K562 (cell line): ENCODE measurements at regions not wholly inside any gene's neighbourhood (a gene's known extent, or its start where the extent isn't known, plus 50 kb on each side); places are given as distances from the start of the nearest gene placed in this dataset.

Experiments used
- ATAC-seq: fragments of 200-7000 bp; cut with Tn5 transposase; 3 replicates; pipeline ENCODE4 v1.9.1; 2020; ENCODE audit warnings: moderate library complexity
- BruUV-seq: library from RNA; stranded (reverse); fragments of 400-500 nt; replicated peaks from 2 replicates; lab custom pipeline; 2021; lab: Mats Ljungman, UMichigan
- CTCF ChIA-PET: fragments of 300-600 bp; formaldehyde crosslinking; extraction: SDS; loops from one replicate; lab custom pipeline; 2021; ENCODE audit warnings: low intra/inter-chr PET ratio; lab: Yijun Ruan, JAX
- POLR2A ChIA-PET: fragments of 300-600, 350-650 bp; sonication (Branson Sonifier 250); formaldehyde crosslinking; extraction: SDS; loops from one replicate; lab custom pipeline; 2021; ENCODE audit warnings: antibody characterized with exemption, inconsistent platforms; lab: Yijun Ruan, JAX
- DNase-seq, 4 experiments: peaks; one replicate each; pipeline versions ENCODE4 v3.0.0 to v3.0.0-alpha.2; 2011 to 2018; ENCODE audit warnings: low spot score in 3 of 4, mixed read lengths in 3 of 4; ENCODE audit errors: extremely low read depth in 1 of 4
- FAIRE-seq: peaks from 2 replicates; lab custom pipeline; 2011; peaks lifted over from hg19 to GRCh38; lab: Jason Lieb, UNC
- H2AFZ ChIP-seq: 2 replicates; pipeline ENCODE4 v1.6.0; 2011; ENCODE audit warnings: low read depth, low read length, control low read depth, inconsistent platforms
- H3K27ac ChIP-seq: fragments of 200-600 bp; 3 replicates; pipeline ENCODE4 v1.8.0; 2011; ENCODE audit warnings: low read depth, mild to moderate bottlenecking, control low read depth, inconsistent platforms, low read length, moderate library complexity, mixed read lengths; ENCODE audit errors: extremely low read depth
- H3K27me3 ChIP-seq, 2 experiments: fragments of 300-600 bp in 1 of 2; 2 replicates in 1 of 2; 3 replicates in 1 of 2; pipeline versions ENCODE4 v1.6.0 to v1.8.0; 2011; ENCODE audit warnings: inconsistent platforms in 2 of 2, low read length in 2 of 2, mild to moderate bottlenecking in 1 of 2, mixed read lengths in 1 of 2, moderate library complexity in 1 of 2; ENCODE audit not compliant: control insufficient read depth in 2 of 2, insufficient read depth in 2 of 2
- H3K36me3 ChIP-seq: fragments of 300-600 bp; 3 replicates; pipeline ENCODE4 v1.8.0; 2011; ENCODE audit warnings: mild to moderate bottlenecking, low read length, inconsistent platforms; ENCODE audit not compliant: control insufficient read depth, insufficient read depth
- H3K4me1 ChIP-seq, 2 experiments: fragments of 200-600 bp in 1 of 2; replicated peaks in 1 of 2; 2 replicates in 1 of 2; 3 replicates in 1 of 2; pipeline versions ENCODE4 v1.5.1 to v1.8.0; 2011; ENCODE audit warnings: inconsistent platforms in 2 of 2, low read length in 2 of 2, mild to moderate bottlenecking in 1 of 2, mixed read lengths in 1 of 2, moderate library complexity in 1 of 2; ENCODE audit not compliant: control insufficient read depth in 2 of 2, insufficient read depth in 2 of 2
- H3K4me2 ChIP-seq: 2 replicates; pipeline ENCODE4 v1.6.1; 2011; ENCODE audit warnings: low read length, control low read depth, inconsistent platforms, mixed read lengths; ENCODE audit not compliant: insufficient read depth
- H3K4me3 ChIP-seq: fragments of 200-600 bp; sonication (generic), shearing (Covaris generic); 2 replicates; pipeline ENCODE4 v1.5.1; 2016; ENCODE audit warnings: control low read depth, inconsistent platforms
- H3K79me2 ChIP-seq: fragments of 200-600 bp; 3 replicates; pipeline ENCODE4 v1.8.0; 2011; ENCODE audit warnings: low read length, inconsistent platforms; ENCODE audit not compliant: control insufficient read depth, insufficient read depth
- H3K9ac ChIP-seq, 2 experiments: 2 replicates each; pipeline versions ENCODE4 v1.6.0 to v1.6.1; 2011; ENCODE audit warnings: low read depth in 2 of 2, low read length in 2 of 2, control low read depth in 1 of 2, inconsistent platforms in 1 of 2, mild to moderate bottlenecking in 1 of 2, mixed read lengths in 1 of 2; ENCODE audit not compliant: insufficient read depth in 1 of 2
- H3K9me1 ChIP-seq: one replicate; pipeline ENCODE4 v1.6.0; 2011; ENCODE audit warnings: inconsistent platforms, mild to moderate bottlenecking, low read length, moderate library complexity; ENCODE audit not compliant: control insufficient read depth, insufficient read depth
- H3K9me3 ChIP-seq: replicated peaks from 2 replicates; pipeline ENCODE4 v1.5.1; 2011; ENCODE audit warnings: low read depth, low read length, inconsistent platforms; ENCODE audit not compliant: control insufficient read depth, insufficient read depth
- H4K20me1 ChIP-seq: replicated peaks from 2 replicates; pipeline ENCODE4 v1.6.1; 2011; ENCODE audit warnings: low read length, inconsistent platforms, mixed read lengths; ENCODE audit not compliant: control insufficient read depth, insufficient read depth
- ARID1B ChIP-seq: fragments of 450-650 bp; IDR thresholded peaks from 2 replicates; pipeline ENCODE4 v1.6.1; 2016; ENCODE audit warnings: antibody characterized with exemption, mild to moderate bottlenecking, inconsistent platforms
- FOXM1 ChIP-seq, 2 experiments: fragments of 450-650 bp in 1 of 2; sonication (generic) in 1 of 2; formaldehyde crosslinking in 1 of 2; IDR thresholded peaks; 2 replicates each; pipeline versions ENCODE4 v1.6.1 to v1.9.0; 2017 to 2022; ENCODE audit warnings: low read depth in 2 of 2, mild to moderate bottlenecking in 2 of 2, missing genetic modification reagents in 1 of 2, moderate library complexity in 1 of 2
- KHSRP ChIP-seq: fragments of 450-650 bp; IDR thresholded peaks from 2 replicates; pipeline ENCODE4 v1.6.1; 2017
- MCM5 ChIP-seq: fragments of 450-650 bp; IDR thresholded peaks from 2 replicates; pipeline ENCODE4 v1.6.1; 2016; ENCODE audit warnings: low read depth
- SMC3 ChIP-seq: conservative IDR thresholded peaks from 2 replicates; pipeline ENCODE4 v1.6.1; 2011; ENCODE audit warnings: low read depth, low read length, improper control_type of control experiment; ENCODE audit not compliant: insufficient read depth
- ZFP30 ChIP-seq: fragments of 250-450 bp; sonication (Bioruptor Pico); IDR thresholded peaks from 2 replicates; pipeline ENCODE4 v1.8.0; 2022; ENCODE audit warnings: moderate library complexity, mild to moderate bottlenecking, inconsistent platforms, borderline replicate concordance
- ZNF445 ChIP-seq: fragments of 250-450 bp; sonication (Bioruptor Pico); IDR thresholded peaks from 2 replicates; pipeline ENCODE4 v1.4.0; 2020; ENCODE audit warnings: low read depth, mild to moderate bottlenecking, moderate library complexity
- ZNF778 ChIP-seq: fragments of 450-650 bp; formaldehyde crosslinking; IDR thresholded peaks from 2 replicates; pipeline ENCODE4 v1.4.0; 2020; ENCODE audit warnings: mild to moderate bottlenecking, moderate library complexity
- WGBS: fragments of 100-300 bp; shearing (Covaris generic); methylation state at CpG from one replicate; pipeline ENCODE4 v1.1.6; 2016; ENCODE audit warnings: low coverage, mixed read lengths; ENCODE audit not compliant: insufficient coverage; ENCODE audit errors: missing lambda C conversion rate; 5-methylcytosine and 5-hydroxymethylcytosine counted together
- in situ Hi-C: fragments of 300-500 bp; cut with MboI; formaldehyde crosslinking; loops from 4 replicates; pipeline ENCODE4 v1.15.0; 2018; ENCODE audit warnings: inconsistent platforms, mixed read lengths
- intact Hi-C: fragments of 100-400 bp; cut with micrococcal nuclease; formaldehyde crosslinking; loops from 2 replicates; pipeline ENCODE4 v1.14.2; 2022
- TF ChIP-seq, protein P1 (sequence below): sonication (generic); formaldehyde crosslinking; IDR thresholded peaks from 2 replicates; pipeline ENCODE4 v1.9.0; 2022; ENCODE audit warnings: mild to moderate bottlenecking, missing genetic modification reagents
- TF ChIP-seq, protein P2 (sequence below): fragments of 450-650 bp; IDR thresholded peaks from 2 replicates; pipeline ENCODE4 v1.7.1; 2018; ENCODE audit warnings: mild to moderate bottlenecking, low read depth; ENCODE audit not compliant: partially characterized antibody
- TF ChIP-seq, protein P3 (sequence below): fragments of 450-650 bp; IDR thresholded peaks from 2 replicates; pipeline ENCODE4 v1.7.0; 2016; ENCODE audit warnings: borderline replicate concordance
- TF ChIP-seq, protein P4 (sequence below), 2 experiments: IDR thresholded peaks in 1 of 2; conservative IDR thresholded peaks in 1 of 2; 2 replicates each; pipeline ENCODE4 v1.6.1; 2016; ENCODE audit warnings: low read depth in 2 of 2, mild to moderate bottlenecking in 1 of 2, missing compliant biosample characterization in 1 of 2, missing genetic modification characterization in 1 of 2, moderate library complexity in 1 of 2

DNA sequence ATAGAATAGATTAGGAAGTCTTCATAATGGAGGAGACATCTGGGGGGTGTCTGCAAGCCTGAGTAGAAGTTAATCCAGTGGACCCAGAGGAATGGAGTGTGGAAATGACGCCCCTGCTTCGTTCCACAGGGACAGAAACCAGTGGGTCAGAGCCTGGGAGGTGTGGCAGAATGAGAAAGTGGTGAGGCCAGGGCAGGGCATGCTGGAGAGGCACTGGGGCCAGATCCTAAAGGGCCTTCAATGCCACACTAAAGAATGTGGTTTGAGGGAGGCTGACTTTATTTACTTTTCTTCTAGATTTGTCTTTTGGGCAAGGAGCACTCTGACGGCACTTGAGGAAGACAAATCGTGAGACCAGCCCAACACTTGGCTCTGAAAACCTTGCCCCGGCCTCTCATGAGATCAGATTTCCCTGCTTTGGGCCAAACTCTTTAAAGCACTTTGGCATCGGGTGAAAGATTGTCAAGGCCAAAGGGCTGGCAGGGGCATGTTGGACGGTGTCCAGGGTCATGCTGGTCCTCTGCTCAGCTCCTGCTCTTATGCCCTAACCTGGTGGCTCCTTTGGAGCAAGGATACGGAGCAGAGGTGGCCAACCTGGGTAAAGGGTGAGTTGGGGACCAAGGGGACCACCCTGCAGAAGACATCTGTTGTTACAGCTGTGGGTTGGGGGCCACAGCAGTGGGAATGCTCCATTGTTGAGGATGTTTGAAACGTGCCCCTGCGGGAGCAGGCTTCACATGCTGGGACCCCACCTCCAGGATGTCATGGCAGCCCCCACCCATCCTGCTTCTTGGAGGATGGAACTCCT, 157.0 kb upstream of the ZMIZ1 start:
- H3K4me3 ChIP-seq: no peak overlapping the region
- POLR2A ChIA-PET: no interaction called here
- peaks cover 0 to 12% of the 10 kb centered on the region in 2 experiments; a peak in 1 of 5 replicates for H3K4me1 ChIP-seq
- no TSS peak for BruUV-seq
- no peak overlapping the region for H3K27ac ChIP-seq
- CTCF ChIA-PET: no interaction called here
- H3K79me2 ChIP-seq: no peaks in the 10 kb centered on the region
- H2AFZ ChIP-seq: no peak overlapping the region
- no peaks in the 10 kb centered on the region for H3K9me1 ChIP-seq
- H3K36me3 ChIP-seq: no peaks in the 10 kb centered on the region
- FAIRE-seq (no peak), DNase-seq (no peak), ATAC-seq (no peak)
- no peak overlapping the region for H3K4me2 ChIP-seq
- no peak overlapping the region for H3K9ac ChIP-seq
- no peaks in the 10 kb centered on the region for H3K9me3 ChIP-seq
- intact Hi-C loops: no loop called here
- 1% methylated on average over 10 of the region's 10 CpGs for WGBS
- H3K27me3 ChIP-seq: peaks cover 51 to 93% of the 10 kb centered on the region in 2 experiments
- in situ Hi-C loops: no loop called here
- H4K20me1 ChIP-seq: peaks cover 22% of the 10 kb centered on the region
- no peak for TF ChIP-seq SMC3
- TF ChIP-seq ARID1B: no peak
- TF ChIP-seq ZNF445 (CRISPR knock-in tag): no peak
- TF ChIP-seq, protein P1, sequence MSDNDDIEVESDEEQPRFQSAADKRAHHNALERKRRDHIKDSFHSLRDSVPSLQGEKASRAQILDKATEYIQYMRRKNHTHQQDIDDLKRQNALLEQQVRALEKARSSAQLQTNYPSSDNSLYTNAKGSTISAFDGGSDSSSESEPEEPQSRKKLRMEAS (CRISPR knock-in tag): no peak
- TF ChIP-seq, protein P2, sequence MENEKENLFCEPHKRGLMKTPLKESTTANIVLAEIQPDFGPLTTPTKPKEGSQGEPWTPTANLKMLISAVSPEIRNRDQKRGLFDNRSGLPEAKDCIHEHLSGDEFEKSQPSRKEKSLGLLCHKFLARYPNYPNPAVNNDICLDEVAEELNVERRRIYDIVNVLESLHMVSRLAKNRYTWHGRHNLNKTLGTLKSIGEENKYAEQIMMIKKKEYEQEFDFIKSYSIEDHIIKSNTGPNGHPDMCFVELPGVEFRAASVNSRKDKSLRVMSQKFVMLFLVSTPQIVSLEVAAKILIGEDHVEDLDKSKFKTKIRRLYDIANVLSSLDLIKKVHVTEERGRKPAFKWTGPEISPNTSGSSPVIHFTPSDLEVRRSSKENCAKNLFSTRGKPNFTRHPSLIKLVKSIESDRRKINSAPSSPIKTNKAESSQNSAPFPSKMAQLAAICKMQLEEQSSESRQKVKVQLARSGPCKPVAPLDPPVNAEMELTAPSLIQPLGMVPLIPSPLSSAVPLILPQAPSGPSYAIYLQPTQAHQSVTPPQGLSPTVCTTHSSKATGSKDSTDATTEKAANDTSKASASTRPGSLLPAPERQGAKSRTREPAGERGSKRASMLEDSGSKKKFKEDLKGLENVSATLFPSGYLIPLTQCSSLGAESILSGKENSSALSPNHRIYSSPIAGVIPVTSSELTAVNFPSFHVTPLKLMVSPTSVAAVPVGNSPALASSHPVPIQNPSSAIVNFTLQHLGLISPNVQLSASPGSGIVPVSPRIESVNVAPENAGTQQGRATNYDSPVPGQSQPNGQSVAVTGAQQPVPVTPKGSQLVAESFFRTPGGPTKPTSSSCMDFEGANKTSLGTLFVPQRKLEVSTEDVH: no peak
- no peak for TF ChIP-seq ZFP30
- TF ChIP-seq ZNF778 (CRISPR knock-in tag): no peak
- TF ChIP-seq, protein P3, sequence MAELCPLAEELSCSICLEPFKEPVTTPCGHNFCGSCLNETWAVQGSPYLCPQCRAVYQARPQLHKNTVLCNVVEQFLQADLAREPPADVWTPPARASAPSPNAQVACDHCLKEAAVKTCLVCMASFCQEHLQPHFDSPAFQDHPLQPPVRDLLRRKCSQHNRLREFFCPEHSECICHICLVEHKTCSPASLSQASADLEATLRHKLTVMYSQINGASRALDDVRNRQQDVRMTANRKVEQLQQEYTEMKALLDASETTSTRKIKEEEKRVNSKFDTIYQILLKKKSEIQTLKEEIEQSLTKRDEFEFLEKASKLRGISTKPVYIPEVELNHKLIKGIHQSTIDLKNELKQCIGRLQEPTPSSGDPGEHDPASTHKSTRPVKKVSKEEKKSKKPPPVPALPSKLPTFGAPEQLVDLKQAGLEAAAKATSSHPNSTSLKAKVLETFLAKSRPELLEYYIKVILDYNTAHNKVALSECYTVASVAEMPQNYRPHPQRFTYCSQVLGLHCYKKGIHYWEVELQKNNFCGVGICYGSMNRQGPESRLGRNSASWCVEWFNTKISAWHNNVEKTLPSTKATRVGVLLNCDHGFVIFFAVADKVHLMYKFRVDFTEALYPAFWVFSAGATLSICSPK: no peak
- TF ChIP-seq, protein P4, sequence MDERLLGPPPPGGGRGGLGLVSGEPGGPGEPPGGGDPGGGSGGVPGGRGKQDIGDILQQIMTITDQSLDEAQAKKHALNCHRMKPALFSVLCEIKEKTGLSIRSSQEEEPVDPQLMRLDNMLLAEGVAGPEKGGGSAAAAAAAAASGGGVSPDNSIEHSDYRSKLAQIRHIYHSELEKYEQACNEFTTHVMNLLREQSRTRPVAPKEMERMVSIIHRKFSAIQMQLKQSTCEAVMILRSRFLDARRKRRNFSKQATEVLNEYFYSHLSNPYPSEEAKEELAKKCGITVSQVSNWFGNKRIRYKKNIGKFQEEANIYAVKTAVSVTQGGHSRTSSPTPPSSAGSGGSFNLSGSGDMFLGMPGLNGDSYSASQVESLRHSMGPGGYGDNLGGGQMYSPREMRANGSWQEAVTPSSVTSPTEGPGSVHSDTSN (CRISPR knock-in tag; IDR thresholded peaks at IDR 0.05; ENCODE audit: low read depth): no peak
- TF ChIP-seq, protein P4 (tag; conservative IDR thresholded peaks at IDR 0.05; ENCODE audit: low read depth): no peak
- TF ChIP-seq FOXM1 (IDR thresholded peaks at IDR 0.05; ENCODE audit: low read depth): no peak
- TF ChIP-seq FOXM1 (CRISPR knock-in tag; IDR thresholded peaks at IDR 0.05; ENCODE audit: low read depth): no peak
- no peak for TF ChIP-seq MCM5
- no peak for TF ChIP-seq KHSRP
- TF ChIP-seq, all 486 proteins: peak for 0
